Nephron progenitor cell (in vitro differentiated cells): ENCODE measurements at regions not wholly inside any gene's neighbourhood (a gene's known extent, or its start where the extent isn't known, plus 50 kb on each side); places are given as distances from the start of the nearest gene placed in this dataset.

Experiments
- DNase-seq: peaks from one replicate; pipeline ENCODE4 v3.0.0; 2021
- H3K27ac Mint-ChIP-seq: 2 replicates; pipeline ENCODE4 v1.8.0; 2021; ENCODE audit warnings: mild to moderate bottlenecking, moderate library complexity, mixed read lengths
- H3K27me3 Mint-ChIP-seq: 2 replicates; pipeline ENCODE4 v1.8.0; 2021; ENCODE audit warnings: mild to moderate bottlenecking, low read depth, mixed read lengths; ENCODE audit not compliant: poor library complexity
- H3K36me3 Mint-ChIP-seq: 2 replicates; pipeline ENCODE4 v1.8.0; 2021; ENCODE audit warnings: low read depth, mixed read lengths
- H3K4me1 Mint-ChIP-seq: 2 replicates; pipeline ENCODE4 v1.8.0; 2021; ENCODE audit warnings: mixed read lengths
- H3K4me3 Mint-ChIP-seq: 2 replicates; pipeline ENCODE4 v1.8.0; 2021; ENCODE audit warnings: mild to moderate bottlenecking, moderate library complexity, mixed read lengths
- H3K9me3 Mint-ChIP-seq: 2 replicates; pipeline ENCODE4 v1.8.0; 2021; ENCODE audit warnings: mild to moderate bottlenecking, moderate library complexity, mixed read lengths
- TF ChIP-seq, protein P1 (sequence below): fragments of 200-600 bp; sonication (generic); IDR thresholded peaks from 2 replicates; pipeline ENCODE4 v1.5.0; 2021; ENCODE audit warnings: antibody characterized with exemption

DNA sequence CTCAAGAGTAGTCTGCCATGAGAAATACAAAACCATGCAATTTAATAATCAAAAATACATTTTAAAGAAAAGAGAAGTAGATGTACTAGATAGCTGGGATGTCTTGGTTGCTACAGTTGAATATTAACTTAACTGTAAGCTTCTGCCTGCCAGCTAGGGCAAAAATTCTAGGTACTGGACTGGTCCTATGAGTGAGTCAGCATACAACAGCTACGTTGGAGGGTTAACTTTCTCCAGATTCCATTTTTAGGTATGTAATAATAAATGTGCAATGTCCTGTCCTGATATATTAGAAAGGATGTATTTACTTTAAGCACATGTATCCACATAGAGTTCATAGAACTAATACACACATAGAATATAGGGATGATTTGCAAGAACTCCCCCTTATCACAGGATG lies 230.1 kb downstream of the CAAP1 start:
- TF ChIP-seq, protein P1, sequence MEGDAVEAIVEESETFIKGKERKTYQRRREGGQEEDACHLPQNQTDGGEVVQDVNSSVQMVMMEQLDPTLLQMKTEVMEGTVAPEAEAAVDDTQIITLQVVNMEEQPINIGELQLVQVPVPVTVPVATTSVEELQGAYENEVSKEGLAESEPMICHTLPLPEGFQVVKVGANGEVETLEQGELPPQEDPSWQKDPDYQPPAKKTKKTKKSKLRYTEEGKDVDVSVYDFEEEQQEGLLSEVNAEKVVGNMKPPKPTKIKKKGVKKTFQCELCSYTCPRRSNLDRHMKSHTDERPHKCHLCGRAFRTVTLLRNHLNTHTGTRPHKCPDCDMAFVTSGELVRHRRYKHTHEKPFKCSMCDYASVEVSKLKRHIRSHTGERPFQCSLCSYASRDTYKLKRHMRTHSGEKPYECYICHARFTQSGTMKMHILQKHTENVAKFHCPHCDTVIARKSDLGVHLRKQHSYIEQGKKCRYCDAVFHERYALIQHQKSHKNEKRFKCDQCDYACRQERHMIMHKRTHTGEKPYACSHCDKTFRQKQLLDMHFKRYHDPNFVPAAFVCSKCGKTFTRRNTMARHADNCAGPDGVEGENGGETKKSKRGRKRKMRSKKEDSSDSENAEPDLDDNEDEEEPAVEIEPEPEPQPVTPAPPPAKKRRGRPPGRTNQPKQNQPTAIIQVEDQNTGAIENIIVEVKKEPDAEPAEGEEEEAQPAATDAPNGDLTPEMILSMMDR: no peak
- Mint-ChIP-seq H3K27ac (no peak overlapping the region), H3K36me3 (no peaks in the 10 kb centered on the region), H3K4me3 (no peak overlapping the region), H3K27me3 (no peaks in the 10 kb centered on the region), H3K4me1 (peaks cover 17% of the 10 kb centered on the region), H3K9me3 (peaks cover 20% of the 10 kb centered on the region)
- no peak for DNase-seq

DNA sequence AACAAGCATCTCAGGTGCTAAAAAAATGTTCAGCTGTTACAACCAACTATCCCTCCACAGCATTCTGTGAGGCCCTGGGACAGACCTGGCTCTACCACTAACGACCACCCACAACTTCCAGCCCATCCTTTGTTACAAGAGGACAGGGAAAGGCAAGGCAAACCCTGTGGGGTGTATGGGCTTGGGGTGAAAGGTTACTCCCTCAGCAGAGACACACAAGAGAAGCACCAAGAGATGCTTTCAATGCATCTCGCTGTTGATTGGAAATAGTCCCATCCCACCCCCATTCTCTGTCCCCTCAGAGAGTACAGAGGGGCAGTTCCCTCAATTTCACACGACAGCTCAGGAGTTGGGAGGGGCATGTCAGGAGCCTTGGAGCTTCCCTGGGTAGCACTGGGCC lies 234.1 kb downstream of the CAAP1 start:
- peaks cover 8% of the 10 kb centered on the region for H3K4me1 Mint-ChIP-seq
- peaks cover 8% of the 10 kb centered on the region for H3K9me3 Mint-ChIP-seq
- H3K36me3 Mint-ChIP-seq: no peaks in the 10 kb centered on the region
- H3K27ac Mint-ChIP-seq: no peak overlapping the region
- H3K4me3 Mint-ChIP-seq: no peak overlapping the region
- no peaks in the 10 kb centered on the region for H3K27me3 Mint-ChIP-seq
- DNase-seq: no peak
- TF ChIP-seq, protein P1: no peak

DNA sequence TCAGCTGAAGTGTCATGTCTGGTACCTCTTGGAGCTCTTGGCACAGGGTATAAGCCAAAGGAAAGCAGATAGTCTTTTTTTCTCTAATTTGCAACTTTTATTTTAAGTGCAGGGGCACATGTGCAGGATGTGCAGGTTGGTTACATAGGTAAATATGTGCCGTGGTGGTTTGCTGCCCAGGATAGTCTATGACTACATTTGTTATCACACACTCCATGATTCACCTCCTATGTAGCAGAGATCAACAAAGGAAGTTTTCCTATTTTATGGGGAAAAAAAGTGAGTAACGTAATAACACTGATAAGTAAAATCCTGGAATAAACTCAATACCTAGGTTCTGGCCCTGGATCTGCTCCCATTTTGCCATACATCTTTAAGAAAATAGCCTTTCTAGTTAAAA lies 234.6 kb downstream of the CAAP1 start:
- H3K36me3 Mint-ChIP-seq: no peaks in the 10 kb centered on the region
- H3K27me3 Mint-ChIP-seq: no peaks in the 10 kb centered on the region
- DNase-seq: no peak
- TF ChIP-seq, protein P1: no peak
- H3K27ac Mint-ChIP-seq: no peak overlapping the region
- H3K4me1 Mint-ChIP-seq: peaks cover 8% of the 10 kb centered on the region
- peaks cover 5% of the 10 kb centered on the region for H3K9me3 Mint-ChIP-seq
- no peak overlapping the region for H3K4me3 Mint-ChIP-seq

DNA sequence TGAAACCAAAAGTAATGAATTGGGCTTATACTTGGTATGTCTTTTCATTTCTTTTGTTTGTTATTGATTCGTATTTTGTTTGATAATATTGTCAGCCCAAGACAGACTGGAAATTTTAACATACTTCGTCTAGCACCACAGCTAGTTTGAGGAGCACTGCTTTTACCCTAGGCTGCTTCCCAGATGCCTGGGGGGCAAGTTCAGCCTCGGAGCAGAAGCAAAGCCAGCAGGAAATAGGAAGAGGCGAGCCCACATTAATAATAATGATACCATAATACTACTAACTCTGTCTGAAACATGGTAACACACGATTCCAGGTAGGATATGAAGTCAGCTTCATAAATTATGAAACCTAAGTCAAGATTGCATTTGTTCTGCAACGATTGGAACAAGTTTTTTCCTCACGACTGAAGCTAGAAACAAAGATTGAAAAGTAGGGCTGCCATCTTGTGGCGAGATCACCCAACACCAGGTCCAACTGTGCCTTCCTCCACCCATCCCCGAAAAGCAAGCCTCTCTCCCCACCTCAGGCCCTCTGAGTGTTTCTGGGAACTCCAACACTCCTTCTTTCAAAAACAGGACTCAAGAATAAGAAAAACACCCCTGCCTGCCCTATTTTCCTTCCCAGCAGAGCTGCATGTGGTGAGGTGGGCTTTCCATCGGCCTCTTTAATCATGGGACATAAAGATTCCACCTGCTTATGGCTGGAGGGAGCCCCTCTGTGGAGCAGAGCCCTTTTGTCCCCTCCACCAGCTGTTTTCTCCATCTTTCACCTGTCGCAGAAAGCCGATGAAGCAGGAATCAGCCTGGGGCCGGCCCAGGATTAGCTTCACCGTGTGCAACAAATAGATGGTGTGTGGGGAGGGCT lies 236.4 kb downstream of the CAAP1 start:
- Mint-ChIP-seq H3K27me3 (peaks cover 2% of the 10 kb centered on the region), H3K4me1 (peaks cover 8% of the 10 kb centered on the region), H3K36me3 (no peaks in the 10 kb centered on the region), H3K9me3 (no peaks in the 10 kb centered on the region), H3K4me3 (peak overlapping the region; percentile 15), H3K27ac (no peak overlapping the region)
- TF ChIP-seq, protein P1: peak; percentile 42
- DNase-seq: peak; percentile 26

DNA sequence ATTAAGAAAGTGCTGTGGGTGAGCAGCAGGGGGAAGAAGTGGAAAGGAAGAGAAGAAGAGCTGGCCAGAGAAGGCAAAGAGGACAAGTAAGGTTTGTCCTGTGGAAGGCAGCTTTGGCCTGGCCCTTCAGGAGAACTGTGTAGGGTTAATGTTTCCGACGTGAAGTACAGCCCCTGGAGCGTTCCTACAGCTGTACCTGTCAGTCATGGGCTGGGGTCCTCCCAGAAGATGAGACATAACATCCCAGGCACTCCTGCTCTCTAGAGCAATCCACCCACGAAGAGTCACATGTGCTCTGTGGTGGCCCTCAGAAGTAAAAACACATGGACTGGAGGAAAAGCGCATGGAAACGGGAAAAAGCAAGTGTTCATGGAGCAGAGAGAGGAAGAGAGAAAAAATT lies 237.4 kb downstream of the CAAP1 start:
- TF ChIP-seq, protein P1: no peak
- H3K27ac Mint-ChIP-seq: no peak overlapping the region
- DNase-seq: no peak
- H3K9me3 Mint-ChIP-seq: no peaks in the 10 kb centered on the region
- H3K27me3 Mint-ChIP-seq: peaks cover 2% of the 10 kb centered on the region
- H3K4me1 Mint-ChIP-seq: peaks cover 8% of the 10 kb centered on the region
- no peaks in the 10 kb centered on the region for H3K36me3 Mint-ChIP-seq
- H3K4me3 Mint-ChIP-seq: no peak overlapping the region

DNA sequence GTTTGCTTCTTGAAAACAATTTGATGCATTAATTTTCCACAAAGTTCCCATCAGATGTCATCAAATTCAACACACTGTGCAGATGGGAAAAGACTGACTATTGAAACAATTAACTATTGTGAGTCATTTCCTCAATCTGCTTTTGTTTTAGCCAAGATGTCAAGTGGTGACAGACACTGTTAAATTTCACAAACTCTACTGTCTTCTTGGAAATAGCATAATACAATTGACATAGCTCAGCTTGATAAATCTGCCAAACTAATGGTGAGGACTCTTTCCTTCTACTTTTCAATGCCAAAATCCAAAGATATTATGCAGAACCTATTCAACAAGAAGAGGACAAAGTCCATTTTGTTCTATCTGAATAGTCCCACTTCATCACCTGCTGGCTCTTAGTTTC lies 242.3 kb downstream of the CAAP1 start:
- Mint-ChIP-seq H3K36me3 (no peaks in the 10 kb centered on the region), H3K4me1 (no peaks in the 10 kb centered on the region), H3K27ac (no peak overlapping the region), H3K4me3 (no peak overlapping the region), H3K27me3 (peaks cover 8% of the 10 kb centered on the region), H3K9me3 (no peaks in the 10 kb centered on the region)
- DNase-seq: no peak
- TF ChIP-seq, protein P1: no peak
